GM12878 (cell line): ENCODE measurements at regions not wholly inside any gene's neighbourhood (a gene's known extent, or its start where the extent isn't known, plus 50 kb on each side); places are given as distances from the start of the nearest gene placed in this dataset.

Experiments
- ATAC-seq: fragments of 200-7000 bp; cut with Tn5 transposase; 3 replicates; pipeline ENCODE4 v1.9.1; 2020; ENCODE audit warnings: mild to moderate bottlenecking, moderate library complexity
- BruUV-seq: library from RNA; stranded (reverse); fragments of 400-500 nt; replicated peaks from 2 replicates; lab custom pipeline; 2021; lab: Mats Ljungman, UMichigan
- CTCF ChIA-PET: fragments of 300-600 bp; sonication (Branson Sonifier 250); formaldehyde crosslinking; extraction: SDS; loops from one replicate; lab custom pipeline; 2021; ENCODE audit warnings: inconsistent platforms; lab: Yijun Ruan, JAX
- POLR2A ChIA-PET: fragments of 350-600 bp; formaldehyde crosslinking; extraction: SDS; loops from one replicate; lab custom pipeline; 2021; ENCODE audit warnings: inconsistent platforms; lab: Charles Lee
- RAD21 ChIA-PET: fragments of 300-600 bp; sonication (Branson Sonifier 250); formaldehyde crosslinking; loops from one replicate; lab custom pipeline; 2023; ENCODE audit warnings: antibody characterized with exemption; ENCODE audit not compliant: unreplicated experiment; lab: Charles Lee
- SMC1A ChIA-PET: fragments of 300-600 bp; sonication (Branson Sonifier 250); formaldehyde crosslinking; loops from one replicate; lab custom pipeline; 2023; ENCODE audit not compliant: unreplicated experiment, uncharacterized antibody; lab: Charles Lee
- DNase-seq: peaks from one replicate; pipeline ENCODE4 v3.0.0-alpha.2; 2011; ENCODE audit warnings: low read depth, low spot score
- FAIRE-seq: peaks from 3 replicates; lab custom pipeline; 2011; peaks lifted over from hg19 to GRCh38; lab: Jason Lieb, UNC
- H2AFZ ChIP-seq: 2 replicates; pipeline ENCODE4 v1.6.0; 2011; ENCODE audit warnings: low read depth, low read length, control low read depth; ENCODE audit not compliant: control insufficient read depth
- H3K27ac ChIP-seq: 2 replicates; pipeline ENCODE4 v1.5.1; 2011; ENCODE audit warnings: control low read depth; ENCODE audit not compliant: control insufficient read depth, insufficient read depth
- H3K27me3 ChIP-seq, 2 experiments: replicated peaks in 1 of 2; 2 replicates each; pipeline versions ENCODE4 v1.6.0 to v1.6.1; 2011; ENCODE audit warnings: low read length in 1 of 2; ENCODE audit not compliant: control insufficient read depth in 2 of 2, insufficient read depth in 2 of 2
- H3K36me3 ChIP-seq, 2 experiments: 2 replicates each; pipeline ENCODE4 v1.5.1; 2011; ENCODE audit warnings: low read length in 1 of 2; ENCODE audit not compliant: control insufficient read depth in 2 of 2, insufficient read depth in 2 of 2
- H3K4me1 ChIP-seq: 2 replicates; pipeline ENCODE4 v1.6.1; 2011; ENCODE audit warnings: mild to moderate bottlenecking, low read length, moderate library complexity, mixed read lengths; ENCODE audit not compliant: control insufficient read depth, insufficient read depth
- H3K4me2 ChIP-seq: 2 replicates; pipeline ENCODE4 v1.6.0; 2011; ENCODE audit warnings: control low read depth; ENCODE audit not compliant: control insufficient read depth, insufficient read depth
- H3K4me3 ChIP-seq: fragments of 200-600 bp; sonication (generic); 2 replicates; pipeline ENCODE4 v1.5.1; 2016
- H3K79me2 ChIP-seq: 2 replicates; pipeline ENCODE4 v1.6.0; 2011; ENCODE audit warnings: low read length; ENCODE audit not compliant: control insufficient read depth, insufficient read depth
- H3K9ac ChIP-seq: 2 replicates; pipeline ENCODE4 v1.8.0; 2011; ENCODE audit warnings: low read length, control low read depth, mixed read lengths; ENCODE audit not compliant: control insufficient read depth, insufficient read depth
- H3K9me3 ChIP-seq: replicated peaks from 3 replicates; pipeline ENCODE4 v1.5.1; 2011; ENCODE audit warnings: mild to moderate bottlenecking, low read length; ENCODE audit not compliant: control insufficient read depth, insufficient read depth
- H4K20me1 ChIP-seq: 2 replicates; pipeline ENCODE4 v1.6.0; 2011; ENCODE audit not compliant: control insufficient read depth, insufficient read depth
- ATF7 ChIP-seq: fragments of 450-650 bp; IDR thresholded peaks from 2 replicates; pipeline ENCODE4 v1.6.1; 2016; ENCODE audit warnings: low read depth, mild to moderate bottlenecking
- CBX3 ChIP-seq: fragments of 200-600 bp; sonication (generic); IDR thresholded peaks from 2 replicates; pipeline ENCODE4 v1.6.1; 2016; ENCODE audit warnings: low read depth, borderline replicate concordance
- DPF2 ChIP-seq: fragments of 450-650 bp; IDR thresholded peaks from 2 replicates; pipeline ENCODE4 v1.6.1; 2017; ENCODE audit warnings: mild to moderate bottlenecking
- EED ChIP-seq: sonication (generic); IDR thresholded peaks from 2 replicates; pipeline ENCODE4 v1.6.1; 2016; ENCODE audit warnings: antibody characterized with exemption, low read depth
- ETV6 ChIP-seq, 2 experiments: fragments of 450-650 bp in 1 of 2; IDR thresholded peaks in 1 of 2; conservative IDR thresholded peaks in 1 of 2; 2 replicates each; pipeline ENCODE4 v1.6.1; 2014; ENCODE audit warnings: antibody characterized with exemption in 1 of 2, borderline replicate concordance in 1 of 2, low read depth in 1 of 2, mild to moderate bottlenecking in 1 of 2, moderate library complexity in 1 of 2
- EZH2 ChIP-seq: IDR thresholded peaks from 2 replicates; pipeline ENCODE4 v1.6.1; 2012; ENCODE audit warnings: low read depth, mild to moderate bottlenecking, control low read depth, inconsistent platforms, low read length, borderline replicate concordance; ENCODE audit not compliant: control insufficient read depth
- FOS ChIP-seq: IDR thresholded peaks from 3 replicates; pipeline ENCODE4 v1.6.1; 2011; ENCODE audit warnings: borderline replicate concordance; ENCODE audit not compliant: insufficient read length; ENCODE audit errors: extremely low read depth
- KAT2A ChIP-seq: conservative IDR thresholded peaks from 2 replicates; pipeline ENCODE4 v1.6.1; 2011; ENCODE audit warnings: low read depth, low read length; ENCODE audit not compliant: control insufficient read depth
- RFX5 ChIP-seq: IDR thresholded peaks from 2 replicates; pipeline ENCODE4 v1.6.1; 2011; ENCODE audit warnings: low read depth, low read length, improper control_type of control experiment
- SPI1 ChIP-seq: IDR thresholded peaks from 2 replicates; pipeline ENCODE4 v1.6.1; 2011; ENCODE audit warnings: low read depth, mild to moderate bottlenecking, low read length, moderate library complexity, borderline replicate concordance; ENCODE audit not compliant: insufficient read depth
- ZSCAN29 ChIP-seq: fragments of 450-650 bp; IDR thresholded peaks from 2 replicates; pipeline ENCODE4 v1.6.1; 2017; ENCODE audit warnings: mild to moderate bottlenecking, moderate library complexity
- WGBS: methylation state at CpG from one replicate; pipeline ENCODE4 v1.1.6; 2016; ENCODE audit warnings: low lambda C conversion rate; ENCODE audit not compliant: insufficient replicate concordance, insufficient coverage; ENCODE audit errors: missing lambda C conversion rate; 5-methylcytosine and 5-hydroxymethylcytosine counted together
- in situ Hi-C: fragments of 300-500 bp; cut with MboI; formaldehyde crosslinking; loops from 9 replicates; pipeline ENCODE4 v1.14.3; 2018; ENCODE audit warnings: mixed read lengths
- intact Hi-C: fragments of 100-400 bp; cut with micrococcal nuclease; formaldehyde crosslinking; loops from one replicate; pipeline ENCODE4 v1.14.2; 2022; ENCODE audit not compliant: unreplicated experiment
- TF ChIP-seq, protein P1 (sequence below): IDR thresholded peaks from 2 replicates; pipeline ENCODE4 v1.6.1; 2011; ENCODE audit warnings: low read depth, mild to moderate bottlenecking, low read length, moderate library complexity, borderline replicate concordance; ENCODE audit errors: extremely low read depth
- TF ChIP-seq, protein P2 (sequence below): fragments of 450-650 bp; IDR thresholded peaks from 2 replicates; pipeline ENCODE4 v1.6.1; 2016; ENCODE audit warnings: mild to moderate bottlenecking
- TF ChIP-seq, protein P3 (sequence below): IDR thresholded peaks from 2 replicates; pipeline ENCODE4 v1.6.1; 2012; ENCODE audit warnings: low read depth, low read length, improper control_type of control experiment

DNA sequence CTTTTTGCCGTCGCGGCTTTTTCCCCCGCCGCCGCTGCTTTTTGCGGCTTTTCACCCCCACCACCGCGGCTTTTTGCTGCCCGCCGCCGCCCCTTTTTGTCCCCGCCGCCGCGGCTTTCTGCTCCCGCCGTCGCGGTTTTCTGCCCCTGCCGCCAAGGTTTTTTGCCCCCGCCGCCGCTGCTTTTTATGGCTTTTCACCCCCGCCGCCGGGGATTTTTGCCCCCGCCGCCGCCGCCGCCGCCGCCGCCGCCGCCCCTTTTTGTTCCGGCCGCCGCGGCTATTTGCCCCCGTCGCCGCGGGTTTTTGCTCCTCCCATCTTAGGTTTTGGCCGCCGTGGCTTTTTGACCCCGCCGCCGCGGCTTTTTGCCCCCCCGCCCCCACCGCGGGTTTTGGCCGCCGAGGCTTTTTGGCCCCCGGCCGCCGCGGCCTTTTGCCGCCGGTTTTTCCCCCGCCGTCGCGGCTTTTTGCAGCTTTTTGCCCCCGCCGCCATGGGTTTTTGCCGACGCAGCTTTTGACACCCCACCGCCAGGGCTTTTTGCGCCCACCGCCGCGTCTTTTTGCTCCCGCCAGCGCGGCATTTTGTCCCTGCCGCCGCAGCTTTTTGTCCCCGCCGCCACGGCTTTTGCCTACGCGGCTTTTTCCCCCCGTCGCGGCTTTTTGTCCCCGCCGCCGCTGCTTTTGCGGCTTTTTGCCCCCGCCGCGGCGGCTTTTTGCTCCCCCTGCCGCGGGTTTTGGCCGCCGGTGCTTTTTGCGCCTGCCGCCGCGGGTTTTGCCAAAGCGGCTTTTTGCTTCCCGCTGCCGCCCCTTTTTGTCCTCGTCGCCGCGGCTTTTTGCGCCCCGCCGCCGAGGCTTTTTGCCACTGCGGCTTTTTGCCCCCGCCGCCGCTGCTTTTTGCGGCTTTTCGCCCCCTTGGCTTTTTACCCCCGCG, 519.4 kb upstream of the WSB1 start (continued):
- TF ChIP-seq ATF7, result no peak
- TF ChIP-seq, protein P1, sequence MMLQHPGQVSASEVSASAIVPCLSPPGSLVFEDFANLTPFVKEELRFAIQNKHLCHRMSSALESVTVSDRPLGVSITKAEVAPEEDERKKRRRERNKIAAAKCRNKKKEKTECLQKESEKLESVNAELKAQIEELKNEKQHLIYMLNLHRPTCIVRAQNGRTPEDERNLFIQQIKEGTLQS, result no peak
- no peak for TF ChIP-seq CBX3
- no peak for TF ChIP-seq ZSCAN29
- TF ChIP-seq, protein P2, sequence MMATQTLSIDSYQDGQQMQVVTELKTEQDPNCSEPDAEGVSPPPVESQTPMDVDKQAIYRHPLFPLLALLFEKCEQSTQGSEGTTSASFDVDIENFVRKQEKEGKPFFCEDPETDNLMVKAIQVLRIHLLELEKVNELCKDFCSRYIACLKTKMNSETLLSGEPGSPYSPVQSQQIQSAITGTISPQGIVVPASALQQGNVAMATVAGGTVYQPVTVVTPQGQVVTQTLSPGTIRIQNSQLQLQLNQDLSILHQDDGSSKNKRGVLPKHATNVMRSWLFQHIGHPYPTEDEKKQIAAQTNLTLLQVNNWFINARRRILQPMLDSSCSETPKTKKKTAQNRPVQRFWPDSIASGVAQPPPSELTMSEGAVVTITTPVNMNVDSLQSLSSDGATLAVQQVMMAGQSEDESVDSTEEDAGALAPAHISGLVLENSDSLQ, result no peak
- TF ChIP-seq DPF2, result no peak

DNA sequence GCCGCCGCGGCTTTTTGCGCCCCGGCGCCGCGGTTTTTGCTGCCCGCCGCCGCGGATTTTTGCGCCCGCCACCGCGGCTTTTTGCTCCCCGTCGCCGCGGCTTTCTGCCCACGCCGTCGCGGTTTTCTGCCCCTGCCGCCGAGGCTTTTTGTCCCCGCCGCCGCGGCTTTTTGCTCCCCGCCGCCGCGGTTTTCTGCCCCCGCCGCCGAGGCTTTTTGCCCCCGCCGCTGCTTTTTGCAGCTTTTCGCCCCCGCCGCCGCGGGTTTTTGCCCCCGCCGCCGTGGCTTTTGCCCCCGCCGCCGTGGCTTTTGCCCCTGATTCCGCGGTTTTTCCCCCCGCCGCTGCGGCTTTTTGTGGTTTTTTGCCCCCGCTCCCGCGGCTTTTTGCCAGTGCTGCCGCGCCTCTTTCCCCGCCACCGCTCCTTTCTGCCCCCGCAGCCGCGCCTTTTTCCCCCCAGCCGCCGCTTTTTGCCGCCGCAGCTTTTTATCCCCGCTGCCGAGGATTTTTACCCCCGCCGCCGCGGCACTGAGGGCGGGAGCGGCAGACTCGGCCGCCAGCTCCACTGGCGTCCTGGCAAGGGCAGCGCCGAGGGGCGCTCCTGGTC, 518.6 kb upstream of the WSB1 start:
- Histone ChIP-seq H3K4me2 (no peak overlapping the region), H2AFZ (no peak overlapping the region), H3K9me3 (no peaks in the 10 kb centered on the region), H3K27me3 (no peaks in the 10 kb centered on the region), H3K27ac (no peak overlapping the region), H3K4me3 (no peak overlapping the region), H4K20me1 (no peaks in the 10 kb centered on the region), H3K9ac (no peak overlapping the region), H3K4me1 (no peaks in the 10 kb centered on the region), H3K36me3 (no peaks in the 10 kb centered on the region)
- ChIA-PET SMC1A (no interaction called here), RAD21 (no interaction called here), POLR2A (no interaction called here)
- FAIRE-seq (no peak), ATAC-seq (no peak), DNase-seq (no peak)
- WGBS, result 94% methylated on average over 33 of the region's 83 CpGs
- intact Hi-C loops (no loop called here), in situ Hi-C loops (no loop called here)
- BruUV-seq, result no TSS peak
- TF ChIP-seq RFX5, result no peak
- no peak for TF ChIP-seq KAT2A
- no peak for TF ChIP-seq EED
- TF ChIP-seq, protein P3, sequence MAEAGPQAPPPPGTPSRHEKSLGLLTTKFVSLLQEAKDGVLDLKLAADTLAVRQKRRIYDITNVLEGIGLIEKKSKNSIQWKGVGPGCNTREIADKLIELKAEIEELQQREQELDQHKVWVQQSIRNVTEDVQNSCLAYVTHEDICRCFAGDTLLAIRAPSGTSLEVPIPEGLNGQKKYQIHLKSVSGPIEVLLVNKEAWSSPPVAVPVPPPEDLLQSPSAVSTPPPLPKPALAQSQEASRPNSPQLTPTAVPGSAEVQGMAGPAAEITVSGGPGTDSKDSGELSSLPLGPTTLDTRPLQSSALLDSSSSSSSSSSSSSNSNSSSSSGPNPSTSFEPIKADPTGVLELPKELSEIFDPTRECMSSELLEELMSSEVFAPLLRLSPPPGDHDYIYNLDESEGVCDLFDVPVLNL, result no peak
- no peak for TF ChIP-seq EZH2
- no peak for TF ChIP-seq FOS
- TF ChIP-seq ETV6 (conservative IDR thresholded peaks at IDR 0.05 in 1 of 2, IDR thresholded peaks at IDR 0.05 in 1 of 2; ENCODE audit: borderline replicate concordance in 1 of 2, low read depth in 1 of 2), result no peak
- TF ChIP-seq SPI1, result no peak
- TF ChIP-seq, all 136 proteins: peak for 0
- H3K79me2 ChIP-seq, result no peaks in the 10 kb centered on the region
- CTCF ChIA-PET, result no interaction called here
